ENCODE measurements at regions not wholly inside any gene's neighbourhood (a gene's known extent, or its start where the extent isn't known, plus 50 kb on each side); places are given as distances from the start of the nearest gene placed in this dataset.
"Not testable (repeated sequence)": the region's sequence is repeated elsewhere in the genome, so short reads cannot be mapped to it uniquely, and the experiment has no call there.

DNA sequence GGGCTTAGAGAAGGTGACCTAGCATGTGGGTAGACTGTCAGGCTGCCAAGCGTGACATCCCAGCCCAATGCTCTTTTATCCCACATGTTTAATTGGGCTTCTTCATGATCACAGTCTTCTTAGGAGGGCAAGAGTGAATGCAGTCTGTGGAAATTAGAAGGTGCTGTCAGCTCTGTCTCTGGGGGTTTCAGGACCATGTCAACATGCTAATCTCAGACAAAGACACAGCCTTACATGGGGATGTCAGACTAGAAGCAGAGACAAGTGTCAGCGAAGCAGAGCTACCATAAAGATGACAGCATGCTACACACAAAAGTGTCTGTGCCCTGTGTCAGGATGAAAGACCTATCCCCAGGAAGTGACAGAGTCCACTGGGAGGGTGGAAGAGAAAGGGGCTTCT lies 120.1 kb upstream of the SLC25A36 start:
- no peak for DNase-seq

DNA sequence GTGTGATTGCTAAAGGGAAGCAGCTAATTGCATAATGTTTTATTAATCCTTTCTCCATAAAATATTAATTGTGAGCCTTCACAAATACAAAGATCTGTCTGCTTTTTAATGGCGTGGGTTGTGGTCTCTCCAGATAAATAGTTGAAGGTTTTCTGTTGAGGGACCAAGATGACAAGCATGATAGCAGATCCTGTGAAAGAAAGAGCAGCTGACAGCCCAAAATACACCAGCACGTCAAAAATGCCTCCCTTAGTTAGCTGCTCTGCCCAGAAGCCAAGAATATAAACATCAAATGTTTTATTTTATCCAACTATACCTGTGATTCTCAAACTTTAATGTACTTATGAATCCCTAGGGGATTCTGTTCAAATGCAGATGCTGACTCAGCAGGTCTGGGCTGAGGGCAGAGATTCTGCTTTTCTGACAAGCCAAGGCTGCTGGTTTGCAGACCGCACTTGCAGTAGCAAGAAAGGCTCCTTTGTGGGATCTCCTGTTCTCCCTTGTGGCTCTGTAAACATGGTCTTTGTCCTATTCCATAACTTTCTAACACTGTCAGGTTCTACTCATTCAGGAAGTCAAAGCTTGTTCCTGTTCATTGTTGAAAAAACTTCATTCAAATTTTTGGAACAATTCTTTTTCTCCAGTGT lies 119.1 kb upstream of the SLC25A36 start:
- no peak for DNase-seq

DNA sequence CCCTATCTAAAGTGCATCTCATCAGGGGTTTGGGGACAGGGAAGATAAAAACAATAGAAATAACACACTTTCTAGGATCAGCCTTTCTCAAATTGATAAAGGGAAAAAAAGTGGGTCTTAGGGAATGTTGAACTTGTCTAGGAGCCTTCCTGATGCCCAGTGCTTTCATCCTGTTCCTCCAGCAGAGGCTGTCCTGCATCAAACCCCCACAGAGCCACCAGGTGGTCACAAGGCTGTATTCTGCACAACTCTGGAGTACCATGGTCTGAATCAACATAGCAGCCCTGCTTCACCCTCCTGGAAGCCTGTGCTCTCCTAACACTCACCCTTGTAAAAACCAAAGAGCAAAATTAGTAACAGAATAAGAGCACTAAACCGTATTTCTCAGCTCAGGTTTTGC lies 118.5 kb upstream of the SLC25A36 start:
- DNase-seq = no peak

DNA sequence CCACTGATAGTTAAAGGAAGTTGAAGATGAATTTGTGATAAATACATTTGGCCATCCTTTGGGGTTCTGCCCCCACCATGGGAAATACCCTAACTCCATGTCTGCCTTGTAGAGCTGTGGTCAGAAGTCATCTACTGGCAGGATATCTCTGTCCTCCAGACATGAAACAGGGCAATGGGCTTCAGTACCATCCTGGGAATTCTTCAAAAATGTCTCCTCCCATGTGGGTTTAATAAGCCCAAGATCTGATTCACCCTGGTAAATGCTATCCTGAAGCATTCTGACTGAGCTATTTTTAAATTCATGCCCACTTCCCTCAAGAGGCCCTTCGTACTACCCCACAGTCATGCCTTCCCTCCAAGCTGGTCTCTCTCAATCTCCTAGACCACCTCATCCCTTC lies 113.7 kb upstream of the SLC25A36 start:
- no peak for DNase-seq

DNA sequence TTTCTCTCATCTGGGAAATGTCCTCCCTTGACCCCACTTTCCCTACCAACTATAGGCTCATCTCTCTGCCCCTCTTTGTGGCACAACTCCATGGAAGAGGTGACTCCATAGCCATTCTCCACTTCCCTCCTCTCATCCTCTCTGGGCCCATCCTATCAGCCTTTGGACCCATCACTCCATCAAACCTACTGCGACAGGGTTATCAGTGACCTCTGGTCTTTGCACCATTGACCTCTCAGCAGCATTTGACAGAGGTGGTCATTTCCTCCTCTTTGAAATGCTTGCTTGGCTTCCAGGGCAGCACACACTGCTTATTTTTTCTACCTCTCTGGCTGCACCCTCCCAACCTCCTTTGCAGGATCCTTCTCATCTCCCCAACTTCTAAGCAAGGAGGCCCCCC lies 113.1 kb upstream of the SLC25A36 start:
- DNase-seq = no peak

DNA sequence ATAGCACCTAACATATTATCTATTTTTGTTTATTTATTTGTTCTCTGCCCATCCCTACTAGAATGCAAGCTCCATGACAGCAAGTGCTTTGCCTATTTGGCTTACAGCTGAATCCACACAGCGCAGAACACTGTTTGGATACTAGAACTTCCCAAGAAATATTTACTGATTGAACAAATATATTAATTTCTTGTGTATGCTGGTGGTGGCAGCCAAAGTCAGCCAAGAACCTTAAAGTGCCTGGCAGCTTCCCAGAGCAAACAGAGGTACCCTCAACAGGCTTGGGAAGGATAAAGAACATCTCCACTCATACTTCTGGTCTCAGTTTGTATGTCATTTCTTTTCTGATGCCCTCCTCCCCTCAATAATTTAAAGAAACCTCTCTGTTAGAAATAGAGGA lies 111.8 kb upstream of the SLC25A36 start:
- no peak for DNase-seq

DNA sequence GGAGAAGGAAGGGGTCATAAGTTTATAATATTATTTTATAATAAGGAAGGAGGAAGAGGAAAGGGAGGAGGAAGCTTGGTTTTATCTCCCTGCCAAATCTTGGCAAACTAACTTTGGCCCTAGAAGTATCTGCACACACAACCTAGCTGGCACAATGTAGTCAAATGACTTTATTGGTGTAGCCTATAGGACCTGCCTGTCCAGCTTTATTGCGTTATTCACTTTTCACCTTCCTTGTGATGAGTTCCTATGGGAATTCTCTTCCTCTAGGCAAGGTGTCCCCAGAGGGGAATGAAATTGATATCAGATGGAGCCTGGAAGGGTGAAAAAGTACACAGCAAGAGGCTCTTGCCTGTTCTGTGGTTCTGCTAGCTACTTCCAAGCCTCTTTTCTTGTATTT lies 111.2 kb upstream of the SLC25A36 start:
- DNase-seq = peak; percentile 46

DNA sequence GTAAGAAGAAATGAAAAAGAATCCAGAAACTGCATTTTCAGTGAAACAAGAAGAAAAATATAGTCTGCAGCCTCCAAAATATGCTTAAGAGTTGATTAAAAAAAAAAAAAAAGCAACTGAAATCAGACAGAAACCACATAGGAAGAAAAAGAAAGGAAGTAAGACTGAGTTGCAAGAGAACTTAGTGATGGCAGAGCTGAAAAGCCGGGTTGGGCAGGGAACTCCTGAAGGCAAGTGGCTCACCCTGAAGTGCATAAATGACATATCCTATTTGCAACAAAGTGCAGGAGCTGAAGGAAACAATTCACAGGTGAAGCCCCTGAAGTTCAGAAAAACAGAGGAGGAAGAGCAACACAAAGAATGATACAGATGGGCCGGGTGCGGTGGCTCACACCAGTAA lies 108.8 kb upstream of the SLC25A36 start:
- DNase-seq = no peak

DNA sequence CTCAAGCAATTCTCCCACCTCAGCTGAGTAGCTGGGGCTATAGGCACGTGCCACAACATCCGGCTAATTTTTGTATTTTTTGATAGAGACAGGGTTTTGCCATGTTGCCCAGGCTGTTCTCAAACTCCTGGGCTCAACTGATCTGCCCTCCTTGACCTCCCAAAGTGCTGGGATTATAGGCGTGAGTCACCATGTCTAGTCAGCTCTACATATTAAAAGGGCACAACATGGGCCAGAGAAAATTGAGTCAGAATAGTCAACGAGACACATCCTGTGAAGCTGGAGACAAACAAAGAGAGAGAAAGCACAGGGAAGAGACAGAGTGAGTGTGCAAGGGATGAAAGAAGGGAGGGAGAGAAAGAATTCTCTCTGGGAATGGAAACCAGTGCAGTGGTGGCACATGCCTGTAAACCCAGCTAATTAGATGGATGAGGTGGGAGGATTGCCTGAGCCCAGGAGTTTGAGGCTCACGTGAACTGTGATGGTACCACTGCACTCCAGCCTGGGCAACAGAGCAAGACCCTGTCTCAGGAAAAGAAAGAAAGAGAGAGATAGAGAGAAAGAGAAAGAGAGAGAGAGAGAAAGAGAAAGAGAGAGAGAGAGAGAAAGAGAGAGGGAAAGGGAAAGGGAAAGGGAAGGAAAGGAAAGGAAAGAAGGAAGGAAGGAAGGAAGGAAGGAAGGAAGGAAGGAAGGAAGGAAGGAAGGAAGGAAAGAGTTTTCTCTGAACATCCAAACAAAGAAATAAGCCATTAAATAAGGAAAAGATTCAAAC lies 107.2 kb upstream of the SLC25A36 start:
- DNase-seq = no peak

DNA sequence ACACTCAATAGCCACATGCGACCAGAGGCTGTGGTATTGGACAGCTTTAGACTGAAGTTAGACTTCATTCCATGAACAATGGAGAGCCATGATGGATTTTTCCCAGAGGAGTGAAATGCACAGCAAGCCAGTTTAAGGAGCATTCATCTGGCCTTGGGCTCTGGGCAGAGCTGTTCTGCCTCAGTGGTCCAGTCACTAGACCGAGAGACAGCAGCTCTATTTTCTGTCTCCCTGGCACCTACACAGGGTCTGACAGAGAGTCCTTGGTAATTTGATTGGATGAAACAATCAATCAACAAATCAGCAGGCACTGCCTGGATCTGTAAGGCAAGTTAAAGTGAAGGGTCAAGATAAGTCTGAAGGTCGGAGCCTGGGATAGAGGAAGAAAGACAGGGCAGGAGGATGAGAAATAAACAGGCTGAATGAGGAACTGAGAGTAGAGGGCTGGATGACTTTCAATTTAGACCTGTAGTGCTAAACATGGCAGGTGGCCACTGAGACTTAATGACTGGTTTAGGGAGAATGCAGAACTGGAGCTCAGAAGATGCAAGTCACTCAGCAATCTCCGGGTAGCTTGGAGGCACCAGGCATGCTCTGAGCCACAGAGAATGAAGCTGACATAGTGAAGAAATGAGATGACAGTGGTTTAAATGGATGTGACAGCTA lies 98.5 kb upstream of the SLC25A36 start:
- no peak for DNase-seq

DNA sequence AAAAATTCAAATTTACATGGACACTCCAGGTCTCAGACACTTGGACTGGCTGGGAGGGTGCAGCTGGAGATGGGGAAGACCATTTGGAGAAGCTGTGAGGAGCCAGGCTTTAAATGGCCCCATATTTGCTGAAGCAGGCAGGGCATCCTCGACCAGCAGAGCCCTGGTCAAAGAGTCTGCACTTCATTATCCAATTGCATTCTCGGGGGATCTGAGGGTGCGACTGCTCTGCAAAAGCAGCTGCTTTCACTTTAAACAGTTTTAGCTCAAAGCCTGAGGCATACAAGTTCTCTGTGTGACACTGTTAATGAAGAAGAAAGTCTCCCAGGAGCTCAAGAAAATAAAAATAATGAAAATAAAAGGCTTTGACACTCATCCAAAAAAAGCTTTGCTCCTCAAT lies 98.0 kb upstream of the SLC25A36 start:
- no peak for DNase-seq

DNA sequence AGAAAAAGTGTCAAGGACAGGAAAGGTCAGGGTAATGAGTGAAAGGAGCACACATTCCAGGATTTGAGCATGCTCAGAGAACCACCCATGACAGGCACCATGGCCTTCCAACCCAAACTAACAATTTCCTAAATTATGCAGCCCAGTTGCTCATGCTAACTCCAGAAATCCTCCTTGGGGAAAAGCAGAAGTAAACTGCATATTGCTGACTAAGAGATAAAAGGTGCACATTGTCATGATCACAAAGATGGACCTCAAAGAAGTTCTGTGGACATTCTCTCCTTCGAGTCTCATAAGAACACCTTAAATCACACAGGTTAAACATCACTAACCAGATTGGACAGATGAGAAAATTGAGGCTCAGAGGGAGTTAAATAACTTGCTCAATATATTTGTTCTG lies 97.6 kb upstream of the SLC25A36 start:
- DNase-seq = no peak

DNA sequence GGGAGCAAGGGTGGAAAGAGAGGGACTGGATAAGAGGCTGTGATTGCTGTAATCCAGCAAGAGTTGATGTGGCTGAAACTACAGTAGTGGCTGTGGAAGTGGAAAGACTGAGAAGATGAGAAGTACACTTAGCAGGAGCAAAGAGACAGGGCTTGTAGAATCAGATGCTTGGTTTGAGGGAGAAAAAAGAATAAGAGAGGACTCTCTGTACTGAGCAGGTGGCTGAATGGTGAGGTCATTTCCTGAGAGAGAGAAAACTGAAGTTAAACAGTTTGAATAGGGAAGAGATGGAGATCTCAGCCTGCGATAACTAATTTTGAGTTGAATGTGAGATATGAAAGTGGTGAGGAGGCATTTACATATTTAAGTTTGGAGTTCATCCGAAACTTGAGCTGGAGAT lies 95.8 kb upstream of the SLC25A36 start:
- DNase-seq = no peak

DNA sequence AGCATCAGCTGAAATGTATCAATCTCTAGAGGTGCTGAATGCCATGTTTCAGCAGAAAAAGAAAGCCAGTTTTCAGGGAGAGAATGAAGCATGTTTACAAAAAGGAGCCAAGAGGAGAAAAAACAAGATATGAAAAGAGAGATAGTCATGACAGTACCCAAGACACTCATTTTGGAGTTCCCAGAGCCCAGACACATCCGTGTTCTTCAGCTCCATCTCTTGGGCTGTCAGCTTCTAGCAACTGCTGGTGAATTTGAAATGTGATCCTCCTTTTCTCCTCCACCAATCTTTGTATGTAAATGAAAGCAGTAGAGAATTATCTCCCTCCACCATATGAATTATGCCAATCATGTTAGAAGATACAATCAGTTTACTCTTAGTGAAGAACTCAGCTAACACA lies 93.0 kb upstream of the SLC25A36 start:
- no peak for DNase-seq

DNA sequence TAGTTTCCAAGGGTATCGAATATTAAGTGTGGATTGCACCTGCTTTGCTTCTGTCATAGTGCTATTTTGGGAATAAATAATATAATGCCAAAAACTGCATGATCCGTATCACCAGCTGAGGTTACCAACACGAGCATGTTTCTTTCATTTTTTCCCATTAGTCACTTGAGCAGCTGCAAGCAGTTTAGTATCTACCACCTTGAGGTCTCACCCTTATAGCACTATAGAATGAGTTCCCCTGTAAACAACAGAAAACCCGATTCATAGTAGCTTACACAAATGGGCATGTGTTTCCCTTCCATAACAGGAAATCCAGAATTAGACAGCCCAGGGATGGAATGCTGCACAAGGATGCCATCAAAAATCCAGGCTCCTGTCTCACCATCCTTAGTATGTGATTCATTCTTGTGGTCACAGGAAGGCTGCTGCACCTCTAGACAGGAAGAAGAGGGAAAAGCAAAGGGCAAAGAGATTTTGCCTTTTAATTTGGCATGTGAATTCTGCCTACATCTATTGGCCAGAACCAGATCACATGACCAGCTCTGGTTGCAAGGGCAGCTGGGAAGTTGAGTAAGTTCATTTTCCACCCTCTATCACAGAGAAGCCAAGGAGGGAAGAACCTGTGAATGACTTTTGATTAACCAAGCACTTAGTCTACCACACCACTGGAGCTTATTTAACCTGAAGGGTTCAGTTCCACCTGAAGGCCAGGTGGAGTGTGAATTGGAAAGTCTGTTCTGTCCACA lies 91.3 kb upstream of the SLC25A36 start:
- DNase-seq = no peak

DNA sequence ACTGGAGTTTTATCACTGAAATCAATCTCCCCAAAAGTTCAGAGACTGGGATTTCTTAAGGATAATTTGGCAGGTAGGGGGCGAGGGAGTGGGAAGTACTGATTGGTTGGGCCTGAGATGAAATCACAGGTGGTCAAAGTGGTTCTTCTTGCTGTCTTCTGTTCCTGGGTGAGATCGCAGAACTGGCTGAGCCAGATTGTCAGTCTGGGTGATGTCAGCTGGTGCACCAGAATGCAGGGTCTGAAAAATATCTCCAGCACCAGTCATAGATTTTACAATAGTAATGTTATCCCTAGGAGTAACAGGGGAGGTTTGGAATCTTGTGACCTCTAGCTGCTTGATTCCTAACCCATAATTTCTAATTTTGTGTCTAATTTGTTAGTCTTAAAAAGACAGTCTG lies 86.7 kb upstream of the SLC25A36 start:
- DNase-seq = no peak

DNA sequence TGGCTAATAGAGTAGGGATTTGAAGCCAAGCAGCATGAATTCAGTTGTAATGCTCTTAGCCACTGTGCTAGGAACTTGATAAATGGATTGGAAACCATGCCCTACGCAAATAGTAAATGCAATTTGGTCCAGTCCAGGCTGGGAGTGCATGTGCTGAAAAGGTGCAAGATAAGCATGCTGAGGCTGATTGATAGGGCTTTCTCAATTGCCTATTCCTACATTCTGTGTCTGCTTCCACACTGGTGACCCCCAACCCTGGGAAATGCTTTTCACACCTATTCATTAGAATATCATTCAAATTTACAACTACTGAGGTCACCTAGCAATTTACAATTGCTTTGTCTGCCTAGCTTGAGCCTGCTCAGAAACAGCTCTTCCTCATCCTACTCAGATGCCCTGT lies 84.7 kb upstream of the SLC25A36 start:
- DNase-seq = no peak

DNA sequence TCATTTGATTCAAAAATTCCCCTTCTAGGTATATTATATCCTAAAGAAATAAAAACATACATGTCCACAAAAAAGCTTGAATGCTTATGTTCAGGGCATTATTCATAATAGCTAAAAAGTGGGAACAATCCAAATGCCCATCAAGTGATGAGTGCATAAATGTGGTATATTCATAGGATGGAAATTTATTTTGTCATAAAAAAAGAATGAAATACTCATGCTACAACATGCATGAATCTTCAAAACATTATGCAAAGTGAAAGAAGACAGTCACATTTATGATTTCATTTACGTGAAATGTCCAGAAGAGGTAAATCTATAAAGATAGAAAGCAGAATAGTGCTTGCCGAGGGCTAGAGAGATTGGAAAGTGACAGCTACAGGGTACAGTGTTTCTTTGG lies 83.6 kb upstream of the SLC25A36 start:
- no peak for DNase-seq

DNA sequence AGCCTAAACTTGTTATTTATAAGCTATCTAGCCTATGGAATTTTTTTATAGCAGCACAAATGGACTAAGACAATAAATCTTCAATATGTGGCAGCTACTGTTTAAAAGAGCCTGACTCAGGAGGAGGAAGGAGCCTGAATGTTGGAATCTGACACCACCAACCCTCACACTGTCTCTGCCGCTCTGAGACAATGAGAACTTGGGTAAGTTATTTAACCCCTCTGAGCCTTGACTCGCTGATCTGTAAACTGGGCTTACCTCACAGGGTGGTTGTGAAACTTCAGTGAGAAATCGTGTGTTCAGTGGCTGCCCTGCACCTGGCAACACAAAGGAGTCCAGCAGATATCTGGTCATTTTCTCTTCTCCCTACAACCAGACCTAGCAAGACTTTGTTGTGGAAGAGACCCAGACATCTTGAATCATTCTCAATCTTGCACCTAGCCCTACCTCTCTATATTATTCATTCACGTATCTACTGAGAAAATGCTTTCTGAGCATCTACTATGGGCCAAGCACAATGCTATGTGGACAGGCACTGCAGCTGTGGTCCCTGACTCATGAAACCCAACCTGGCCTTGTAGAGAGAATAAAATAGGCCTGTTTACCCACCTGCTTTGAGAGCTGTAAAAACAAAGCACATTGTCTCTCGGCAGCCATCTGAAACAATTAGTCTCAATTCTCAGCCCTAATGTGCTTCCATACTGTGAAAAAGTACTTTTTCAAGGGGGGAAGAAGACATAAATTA lies 81.9 kb upstream of the SLC25A36 start:
- no peak for DNase-seq

DNA sequence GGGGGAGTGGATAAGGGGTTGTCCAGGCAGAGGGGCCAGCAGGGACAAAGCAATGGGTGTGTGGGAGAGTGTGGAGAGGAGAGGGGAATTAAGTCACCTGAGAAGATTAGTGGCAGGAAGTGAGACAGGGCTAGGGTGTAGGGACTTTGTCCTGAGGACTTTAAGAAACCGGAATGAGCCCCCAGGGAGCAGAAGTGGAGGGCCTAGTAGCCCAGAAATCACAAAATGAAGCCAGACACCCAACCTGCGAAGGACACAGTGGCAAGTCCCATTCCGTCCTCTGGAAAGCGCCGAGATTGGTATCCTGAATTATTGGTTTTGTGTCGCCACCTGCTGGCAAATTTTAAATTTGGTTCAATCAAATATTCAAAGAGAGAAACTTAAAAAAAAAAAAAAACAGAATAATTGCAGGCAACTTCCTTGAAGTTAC lies 78.0 kb upstream of the SLC25A36 start:
- peak; percentile 70 for DNase-seq

DNA sequence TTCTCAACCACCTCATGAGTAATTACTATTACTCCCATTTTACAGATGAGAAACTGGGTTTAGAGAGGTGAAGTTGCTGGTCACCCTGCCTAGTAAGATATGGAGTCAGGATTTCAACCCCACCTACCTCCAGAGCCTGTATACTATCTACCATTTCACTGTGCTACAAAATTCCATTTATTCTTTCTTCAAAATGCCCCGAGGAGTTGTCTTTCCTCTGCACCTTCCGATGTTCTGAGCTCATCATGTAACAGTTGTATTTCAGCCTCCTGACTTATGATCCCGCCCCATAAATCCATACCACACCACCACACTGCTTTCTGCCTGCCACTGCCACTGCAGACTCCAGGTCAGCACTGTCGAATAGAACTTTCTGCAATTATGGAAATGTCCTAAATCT lies 71.3 kb upstream of the SLC25A36 start:
- no peak for DNase-seq

DNA sequence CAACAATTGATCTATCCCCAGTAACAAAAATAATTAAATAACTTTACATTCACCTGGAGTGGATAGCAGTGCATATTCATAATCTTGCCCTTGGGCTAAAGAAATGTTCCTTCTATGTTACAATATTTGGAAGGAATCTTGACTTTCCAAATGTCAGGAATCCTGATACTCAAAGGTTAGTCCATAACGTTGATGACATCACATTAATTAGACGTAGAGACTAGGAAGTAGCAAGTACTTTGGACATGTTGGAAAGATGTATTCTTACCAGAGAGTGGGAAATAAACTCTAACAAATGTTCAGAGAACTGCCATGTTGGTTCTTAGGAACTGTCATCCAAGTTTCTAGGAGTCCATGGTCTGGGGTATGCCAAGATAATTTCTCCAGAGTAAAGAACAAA lies 70.6 kb upstream of the SLC25A36 start:
- no peak for DNase-seq

DNA sequence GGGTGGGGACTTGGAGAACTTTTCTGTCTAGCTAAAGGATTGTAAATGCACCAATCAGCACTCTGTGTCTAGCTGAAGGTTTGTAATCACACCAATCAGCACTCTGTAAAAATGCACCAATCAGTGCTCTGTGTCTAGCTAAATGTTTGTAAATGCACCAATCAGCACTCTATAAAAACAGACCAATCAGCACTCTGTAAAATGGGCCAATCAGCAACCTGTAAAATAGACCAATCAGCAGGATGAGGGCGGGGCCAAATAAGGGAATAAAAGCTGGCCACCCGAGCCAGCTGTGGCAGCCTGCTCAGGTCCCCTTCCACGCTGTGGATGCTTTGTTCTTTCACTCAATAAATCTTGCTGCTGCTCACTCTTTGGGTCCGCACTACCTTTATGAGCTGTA lies 69.5 kb upstream of the SLC25A36 start:
- not testable (repeated sequence) for DNase-seq

Data from NCI-H2171 (cell line).